GM19395 (cell line): ENCODE measurements at regions not wholly inside any gene's neighbourhood (a gene's known extent, or its start where the extent isn't known, plus 50 kb on each side); places are given as distances from the start of the nearest gene placed in this dataset.
"Not testable (repeated sequence)": the region's sequence is repeated elsewhere in the genome, so short reads cannot be mapped to it uniquely, and the experiment has no call there.

Source experiments
- ATAC-seq: cut with Tn5 transposase; IDR thresholded peaks from one replicate; pipeline ENCODE4 v1.9.1; 2021; ENCODE audit warnings: mild to moderate bottlenecking, moderate library complexity; ENCODE audit not compliant: unreplicated experiment

DNA sequence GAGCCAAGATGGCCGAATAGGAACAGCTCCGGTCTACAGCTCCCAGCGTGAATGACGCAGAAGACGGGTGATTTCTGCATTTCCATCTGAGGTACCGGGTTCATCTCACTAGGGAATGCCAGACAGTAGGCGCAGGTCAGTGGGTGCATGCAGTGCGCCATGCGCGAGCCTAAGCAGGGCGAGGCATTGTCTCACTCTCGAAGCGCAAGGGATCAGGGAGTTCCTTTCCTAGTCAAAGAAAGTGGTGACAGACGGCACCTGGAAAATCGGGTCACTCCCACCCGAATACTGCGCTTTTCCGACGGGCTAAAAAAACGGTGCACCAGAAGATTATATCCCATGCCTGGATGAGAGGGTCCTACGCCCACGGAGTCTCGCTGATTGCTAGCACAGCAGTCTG is 600.1 kb downstream of the PRR16 start:
- ATAC-seq: not testable (repeated sequence)

DNA sequence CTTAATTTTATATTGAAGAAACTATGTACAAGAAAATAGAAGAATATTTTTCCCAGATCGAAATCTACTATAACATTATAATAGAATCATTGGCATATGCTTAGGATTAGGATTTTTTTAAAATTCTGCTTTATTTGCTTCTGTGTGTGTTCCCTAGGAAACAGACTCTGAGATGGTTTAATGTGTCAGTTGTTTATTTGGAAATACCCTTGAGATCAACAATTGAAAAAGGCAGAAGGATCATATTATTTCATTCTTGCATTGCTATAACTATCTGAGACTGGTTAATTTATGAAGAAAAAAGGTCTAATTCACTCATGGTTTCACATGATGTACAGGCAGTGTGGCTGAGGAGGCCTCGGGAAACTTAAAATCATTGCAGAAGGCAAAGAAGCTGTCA is 622.6 kb downstream of the PRR16 start:
- no peak for ATAC-seq

DNA sequence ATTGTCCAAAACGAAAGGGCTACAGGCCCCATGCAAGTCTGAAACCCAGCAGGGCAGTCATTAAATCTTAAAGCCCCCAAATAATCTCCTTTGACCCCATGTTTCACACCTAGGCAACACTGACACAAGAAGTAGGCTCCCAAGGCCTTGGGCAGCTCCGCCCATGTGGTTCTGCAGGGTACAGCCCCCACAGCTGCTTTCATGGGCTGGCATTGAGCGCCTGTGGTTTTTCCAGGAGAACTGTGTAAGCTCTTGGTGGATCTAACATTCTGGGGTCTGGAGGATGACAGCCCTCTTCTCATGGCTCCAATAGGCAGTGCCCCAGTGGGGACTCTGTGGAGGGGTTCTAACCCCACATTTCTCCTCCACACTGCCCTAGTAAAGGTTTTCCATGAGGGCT is 623.5 kb downstream of the PRR16 start:
- no peak for ATAC-seq

DNA sequence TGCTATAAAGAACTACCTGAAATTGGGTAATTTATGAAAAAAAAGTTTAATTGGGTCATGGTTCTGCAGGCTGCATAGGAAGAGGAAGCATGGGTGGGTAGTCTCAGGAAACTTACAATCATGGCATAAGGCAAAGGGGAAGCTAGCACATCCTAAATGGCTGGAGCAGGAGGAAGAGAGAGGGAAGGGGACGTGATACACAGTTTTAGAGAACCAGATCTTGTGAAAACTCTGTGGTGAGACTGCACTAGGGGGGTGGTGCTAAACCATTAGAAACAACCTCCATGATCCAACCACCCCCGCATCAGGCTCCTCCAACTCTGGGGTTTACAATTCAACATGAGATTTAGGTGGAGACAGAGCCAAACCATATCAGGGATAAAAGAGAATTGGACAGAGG is 624.2 kb downstream of the PRR16 start:
- ATAC-seq: no peak

DNA sequence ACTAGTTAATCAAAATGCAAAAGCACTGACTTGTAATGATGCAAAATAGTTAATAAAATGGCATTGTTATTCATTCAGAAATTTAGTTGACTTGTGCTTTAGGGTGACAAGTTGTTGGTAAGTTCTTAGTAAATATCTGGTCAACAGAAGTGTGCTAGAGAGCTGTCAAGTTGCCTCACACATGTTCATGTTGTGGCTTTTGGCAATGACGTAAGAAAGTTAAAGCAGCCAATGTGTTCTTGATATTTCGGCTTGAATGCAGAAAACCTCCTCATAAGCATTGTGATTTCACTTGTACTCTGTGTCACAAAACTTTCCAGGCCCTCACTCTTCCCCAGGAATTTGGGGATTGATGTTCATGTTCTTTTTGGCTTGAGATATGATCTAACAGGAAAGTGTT is 626.7 kb downstream of the PRR16 start:
- no peak for ATAC-seq

DNA sequence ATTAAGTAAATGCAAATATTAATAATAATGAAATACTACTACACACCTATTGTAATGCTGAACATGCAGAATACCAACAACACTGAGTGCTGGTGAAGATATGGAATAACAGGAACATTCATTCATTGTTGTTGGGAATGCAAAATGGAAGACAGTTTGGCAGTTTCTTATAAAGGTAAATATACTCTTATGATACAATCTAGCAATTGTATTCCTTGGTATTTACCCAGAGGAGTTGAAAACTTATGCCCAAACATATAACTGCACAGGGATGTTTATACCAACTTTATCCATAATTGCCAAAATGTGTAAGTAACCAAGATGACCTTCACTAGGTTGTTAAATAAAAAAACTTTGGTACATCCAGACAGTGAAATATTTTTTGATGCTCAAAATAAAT is 636.8 kb downstream of the PRR16 start:
- no peak for ATAC-seq

DNA sequence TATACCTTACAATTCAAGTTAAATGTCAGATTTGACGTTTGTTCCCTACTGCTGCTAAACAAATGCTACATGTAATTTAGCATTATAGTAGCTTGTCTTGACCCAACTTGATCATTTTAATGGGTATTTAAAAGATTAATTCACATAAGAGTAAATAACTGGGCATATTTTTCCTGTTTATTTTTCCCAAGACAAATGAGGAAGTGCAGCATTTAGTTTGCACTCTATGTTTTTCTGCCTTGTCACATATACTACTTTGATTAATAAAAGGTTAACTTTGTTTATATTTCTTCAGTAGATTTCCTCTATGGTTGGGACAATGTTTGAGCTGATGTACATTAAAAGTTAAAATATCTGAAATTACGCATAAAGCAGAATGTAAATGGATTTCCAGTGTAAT is 641.8 kb downstream of the PRR16 start:
- no peak for ATAC-seq

DNA sequence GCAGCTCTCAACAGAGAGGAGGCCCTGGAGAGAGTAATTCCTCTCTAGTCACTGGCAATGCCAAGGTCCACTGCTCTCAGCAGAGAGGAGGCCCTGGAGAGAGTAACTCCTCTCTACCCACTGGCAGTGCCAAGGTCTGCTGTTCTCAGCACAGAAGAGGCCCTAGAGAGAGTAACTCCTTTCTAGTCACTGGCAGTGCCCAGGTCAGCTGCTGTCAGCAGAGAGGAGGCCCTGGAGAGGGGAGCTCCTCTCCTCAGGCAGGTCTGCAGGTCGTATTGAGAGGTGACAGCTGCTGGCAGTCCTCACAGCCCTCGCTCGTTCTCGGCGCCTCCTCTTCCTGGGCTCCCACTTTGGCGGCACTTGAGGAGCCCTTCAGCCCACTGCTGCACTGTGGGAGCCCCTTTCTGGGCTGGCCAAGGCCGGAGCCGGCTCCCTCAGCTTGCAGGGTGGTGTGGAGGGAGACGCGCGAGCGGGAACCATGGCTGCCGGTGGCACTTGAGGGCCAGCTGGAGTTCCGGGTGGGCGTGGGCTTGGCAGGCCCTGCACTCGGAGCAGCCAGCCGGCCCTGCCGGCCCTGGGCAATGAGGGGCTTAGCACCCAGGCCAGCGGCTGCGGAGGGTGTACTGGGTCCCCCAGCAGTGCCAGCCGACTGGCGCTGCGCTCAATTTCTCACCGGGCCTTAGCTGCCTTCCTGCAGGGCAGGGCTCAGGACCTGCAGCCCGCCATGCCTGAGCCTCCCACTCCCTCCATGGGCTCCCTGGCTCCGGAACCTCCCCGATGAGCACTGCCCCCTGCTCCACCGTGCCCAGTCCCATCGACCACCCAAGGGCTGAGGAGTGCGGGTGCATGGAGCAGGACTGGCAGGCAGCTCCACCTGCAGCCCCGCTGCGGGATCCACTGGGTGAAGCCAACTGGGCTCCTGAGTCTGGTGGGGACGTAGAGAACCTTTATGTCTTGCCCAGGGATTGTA is 642.9 kb downstream of the PRR16 start:
- not testable (repeated sequence) for ATAC-seq

DNA sequence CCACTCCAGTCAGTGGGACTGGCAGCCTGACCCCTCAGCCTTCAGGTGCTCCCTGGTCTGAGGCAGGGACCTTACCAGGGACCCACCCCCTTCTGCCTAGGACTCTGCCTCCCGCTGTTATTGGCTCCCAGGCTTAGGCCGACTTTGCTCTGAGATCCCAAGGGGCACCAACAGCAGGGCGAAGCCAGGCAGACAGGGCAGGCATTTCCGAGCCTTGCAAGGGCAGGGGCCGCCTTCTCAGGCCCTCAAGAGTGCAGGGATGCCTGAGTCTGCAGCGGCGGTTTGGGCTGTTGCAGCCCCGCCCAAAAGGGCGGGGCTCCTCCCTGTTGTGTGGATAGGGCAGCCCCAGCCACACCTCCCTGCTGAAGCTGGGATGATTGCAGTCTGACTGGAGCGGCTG is 644.6 kb downstream of the PRR16 start:
- no peak for ATAC-seq

DNA sequence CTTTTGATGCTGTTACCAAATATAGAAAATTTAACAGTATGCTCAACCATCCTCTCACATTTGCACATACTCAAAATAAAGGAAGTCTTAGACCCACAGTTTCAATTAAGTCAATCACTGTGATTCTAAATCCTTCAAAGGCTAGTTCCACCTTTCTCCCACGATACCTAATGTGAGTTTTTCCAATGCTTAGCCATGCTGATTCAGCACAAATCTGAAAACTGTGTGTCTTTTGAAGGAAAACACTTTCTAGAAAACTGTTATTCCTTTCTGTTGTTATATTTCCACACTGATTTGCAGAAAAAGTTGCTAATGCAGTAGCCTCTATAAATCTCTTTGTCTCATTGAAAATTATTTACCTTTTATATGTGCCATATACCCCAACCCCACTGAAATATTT is 645.7 kb downstream of the PRR16 start:
- no peak for ATAC-seq

DNA sequence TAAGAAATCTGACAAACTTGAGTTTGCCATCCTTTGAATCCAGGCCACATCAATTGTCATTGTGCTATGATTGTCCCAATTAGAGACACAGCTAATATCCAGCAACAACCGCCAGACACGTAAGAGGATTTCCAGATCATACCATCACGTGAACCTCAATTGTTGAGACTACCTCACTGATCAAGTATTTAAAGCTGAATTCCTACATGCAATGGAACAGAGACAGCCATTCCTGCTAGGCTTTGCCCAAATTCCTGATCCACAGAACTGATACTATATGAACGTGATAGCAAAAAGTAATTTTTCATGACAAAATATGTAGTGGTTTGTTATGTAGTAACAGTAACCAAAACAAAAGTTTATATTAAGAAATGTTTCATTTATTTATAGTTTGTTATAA is 657.7 kb downstream of the PRR16 start:
- ATAC-seq: no peak

DNA sequence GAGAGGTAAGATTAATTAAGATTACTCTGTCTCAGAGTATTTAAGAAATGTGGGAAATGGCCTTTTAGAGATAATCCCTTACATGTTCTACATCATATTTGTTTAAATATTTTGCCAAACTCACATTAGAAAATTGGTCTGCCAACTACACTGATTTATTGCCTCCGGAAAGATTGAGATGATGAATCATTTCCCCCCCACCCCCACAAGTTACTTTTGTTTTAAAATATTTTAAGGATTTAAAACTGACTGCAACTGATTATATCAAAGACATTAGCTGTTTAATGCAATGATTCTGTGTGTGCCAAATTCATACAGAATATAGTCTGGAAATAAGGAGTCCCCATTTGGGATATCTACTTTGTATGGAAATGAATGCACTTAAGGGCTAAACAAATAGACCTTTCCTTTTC is 674.4 kb downstream of the PRR16 start:
- ATAC-seq: no peak

DNA sequence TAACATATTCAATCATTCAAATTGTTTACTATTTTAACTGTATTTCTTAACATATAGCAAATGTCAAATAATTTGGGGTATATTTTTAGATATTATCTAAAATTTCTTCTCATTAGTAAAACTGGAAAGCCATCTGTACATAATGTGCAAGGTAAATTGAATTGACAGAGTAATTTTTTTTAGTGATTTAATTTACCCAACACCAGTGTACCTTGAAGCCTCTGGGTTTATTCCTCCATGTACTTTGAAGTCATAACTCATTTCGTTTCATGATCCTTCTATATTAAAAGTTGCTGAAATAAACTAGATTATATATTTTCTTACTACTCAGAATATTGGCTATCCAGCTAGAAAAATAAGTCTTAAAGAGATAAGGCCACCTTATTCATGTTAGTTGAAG is 674.9 kb downstream of the PRR16 start:
- no peak for ATAC-seq

DNA sequence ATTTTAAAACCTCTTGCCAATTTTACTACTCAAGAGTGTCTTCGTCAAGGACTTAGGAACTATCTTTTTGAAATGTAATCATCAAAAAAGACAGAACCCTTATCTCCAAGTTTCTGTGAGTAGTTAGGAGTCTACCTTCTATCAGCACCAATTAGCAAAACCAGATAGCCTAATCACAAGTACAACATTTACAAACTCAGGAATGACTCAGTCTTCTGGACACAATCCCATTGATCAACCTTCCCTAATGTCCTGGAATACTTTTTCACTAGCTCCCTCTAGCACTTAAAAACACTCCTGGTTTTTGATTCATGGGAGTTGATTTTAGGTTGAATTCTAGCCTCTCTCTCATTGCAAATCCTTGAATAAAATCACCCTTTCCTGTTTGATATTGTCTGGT is 680.7 kb downstream of the PRR16 start:
- no peak for ATAC-seq

DNA sequence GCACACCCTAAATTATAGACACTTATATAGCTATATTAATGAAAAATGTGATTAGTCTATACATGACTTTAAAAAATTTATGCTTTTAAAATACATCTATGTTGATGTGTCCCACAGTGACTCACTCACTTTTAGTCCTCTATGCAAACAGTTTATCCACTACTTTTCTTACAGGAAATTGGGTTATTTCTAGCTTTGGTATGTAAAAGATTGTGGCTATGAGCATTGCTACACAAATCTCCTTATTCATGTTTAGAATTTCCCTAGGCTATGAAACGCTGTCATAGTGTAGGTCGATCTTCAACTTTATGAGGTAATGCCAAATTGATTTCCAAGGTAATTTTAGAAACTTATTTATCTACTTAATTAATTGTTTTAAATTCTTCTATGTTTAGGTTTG is 687.4 kb downstream of the PRR16 start:
- ATAC-seq: no peak

DNA sequence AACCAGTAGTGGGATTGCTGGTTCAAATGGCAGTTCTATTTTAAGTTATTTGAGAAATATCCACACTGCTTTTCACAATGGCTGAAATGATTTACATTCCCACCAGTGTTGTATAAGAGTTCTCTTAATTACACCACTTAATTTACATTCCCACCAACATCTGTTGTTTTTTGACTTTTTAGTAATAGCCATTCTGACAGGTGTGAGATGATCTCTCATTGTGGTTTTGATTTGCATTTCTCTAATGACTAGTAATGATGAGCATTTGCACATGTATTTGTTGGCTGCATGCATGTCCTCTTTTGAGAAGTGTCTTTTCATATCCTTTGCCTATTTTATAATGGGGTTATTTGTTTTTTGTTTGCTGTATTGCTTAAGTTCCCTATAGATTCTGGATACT is 688.3 kb downstream of the PRR16 start:
- no peak for ATAC-seq

DNA sequence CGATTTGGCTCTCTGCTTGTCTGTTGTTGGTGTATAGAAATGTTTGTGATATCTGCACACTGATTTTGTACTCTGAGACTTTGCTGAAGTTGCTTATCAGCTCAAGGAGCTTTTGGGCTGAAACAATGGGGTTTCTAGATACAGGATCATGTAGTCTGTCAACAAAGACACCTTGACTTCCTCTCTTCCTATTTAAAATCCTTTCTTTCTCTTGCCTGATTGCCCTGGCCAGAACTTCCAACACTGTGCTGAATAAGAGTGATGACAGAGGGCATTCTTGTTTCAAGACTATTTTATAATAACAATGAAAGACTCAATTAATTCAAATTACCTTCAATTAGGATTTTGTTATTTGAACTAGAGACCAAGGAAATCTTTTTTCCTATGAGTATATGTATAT is 692.5 kb downstream of the PRR16 start:
- ATAC-seq: no peak

DNA sequence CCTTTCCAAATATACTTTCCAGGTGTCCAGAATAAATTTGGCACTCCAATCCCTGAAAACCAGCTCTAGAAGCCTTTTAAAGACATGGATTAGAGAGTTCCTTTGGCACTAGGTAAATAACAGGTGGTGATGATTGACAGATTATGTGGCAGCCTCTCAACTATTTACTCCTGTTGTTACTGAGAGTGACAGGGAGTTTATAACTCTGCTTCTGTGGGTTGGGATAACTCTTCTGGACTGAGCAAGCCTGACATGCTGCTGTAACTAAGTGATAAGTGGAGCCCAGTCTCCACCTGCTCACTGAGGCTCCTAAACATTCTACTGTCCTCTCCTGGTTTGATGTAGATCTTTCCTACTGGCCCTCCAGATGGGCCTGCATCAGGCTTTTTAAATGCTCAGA is 693.2 kb upstream of the FTMT start:
- ATAC-seq: no peak

DNA sequence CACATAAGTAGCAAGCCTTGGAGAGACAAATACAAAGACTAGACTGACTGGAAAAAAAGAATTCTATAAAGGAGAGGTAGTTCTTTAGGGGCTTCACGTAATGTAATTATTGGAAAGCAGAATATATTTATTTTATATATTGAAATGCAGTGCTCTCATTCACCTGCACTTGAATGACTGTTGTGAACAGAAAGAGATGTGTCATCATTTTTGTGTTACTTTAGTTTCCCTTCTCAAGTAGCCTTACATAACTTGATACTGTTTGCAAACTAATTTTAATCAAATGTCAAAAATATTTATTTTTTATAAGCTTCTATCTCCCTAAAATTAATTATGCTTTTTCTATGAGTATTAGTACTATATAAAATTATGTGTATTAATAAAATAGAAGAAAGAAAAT is 691.1 kb upstream of the FTMT start:
- no peak for ATAC-seq

DNA sequence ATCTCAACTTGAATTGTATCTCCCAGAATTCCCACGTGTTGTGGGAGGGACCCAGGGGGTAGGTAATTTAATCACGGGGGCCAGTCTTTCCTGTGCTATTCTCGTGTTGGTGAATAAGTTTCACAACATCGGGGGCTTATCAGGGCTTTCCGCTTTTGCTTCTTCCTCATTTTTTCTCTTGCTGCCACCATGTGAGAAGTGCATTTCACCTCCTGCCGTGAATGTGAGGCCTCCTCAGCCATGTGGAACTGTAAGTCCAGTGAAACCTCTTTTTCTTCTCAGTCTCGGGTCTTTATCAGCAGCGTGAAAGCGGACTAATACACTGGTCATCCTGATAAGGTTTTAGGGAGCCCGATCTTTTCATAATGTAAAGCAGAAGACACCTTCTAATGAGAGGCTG is 687.0 kb upstream of the FTMT start:
- no peak for ATAC-seq

DNA sequence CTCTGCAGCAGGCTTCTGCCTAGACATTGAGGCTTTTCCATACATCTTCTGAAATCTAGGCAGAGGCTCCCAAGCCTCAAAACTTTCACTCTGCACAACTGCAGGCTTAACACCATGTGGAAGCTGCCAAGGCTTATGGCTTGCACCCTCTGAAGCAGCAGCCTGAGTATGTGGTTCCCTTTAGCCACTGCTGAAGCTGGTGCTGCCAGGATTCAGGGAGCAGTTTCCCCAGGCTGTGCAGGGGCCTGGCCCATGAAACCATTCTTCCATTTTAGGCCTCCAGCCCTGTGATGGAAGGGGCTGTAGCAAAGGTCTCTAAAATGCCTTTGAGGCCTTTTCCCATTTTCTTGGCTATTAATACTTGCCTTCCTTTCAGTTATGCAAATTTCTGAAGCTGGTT is 680.3 kb upstream of the FTMT start:
- ATAC-seq: no peak

DNA sequence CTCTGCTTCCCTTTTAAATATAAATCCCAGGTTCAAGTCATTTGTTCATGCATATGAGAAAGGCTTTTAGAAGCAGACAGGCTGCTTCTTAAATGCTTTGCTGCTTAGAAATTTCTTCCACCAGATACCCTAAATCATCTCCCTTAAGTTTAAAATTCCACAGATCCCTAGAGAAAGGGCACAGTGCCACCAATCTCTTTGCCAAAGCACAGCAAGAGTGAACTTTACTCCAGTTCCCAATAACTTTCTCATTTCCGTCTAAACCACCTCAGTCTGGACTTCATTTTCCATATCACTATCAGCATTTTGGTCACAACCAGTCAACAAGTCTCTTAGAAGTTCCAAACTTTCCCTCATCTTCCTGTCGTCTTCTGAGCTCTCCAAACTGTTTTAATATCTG is 679.8 kb upstream of the FTMT start:
- ATAC-seq: no peak

DNA sequence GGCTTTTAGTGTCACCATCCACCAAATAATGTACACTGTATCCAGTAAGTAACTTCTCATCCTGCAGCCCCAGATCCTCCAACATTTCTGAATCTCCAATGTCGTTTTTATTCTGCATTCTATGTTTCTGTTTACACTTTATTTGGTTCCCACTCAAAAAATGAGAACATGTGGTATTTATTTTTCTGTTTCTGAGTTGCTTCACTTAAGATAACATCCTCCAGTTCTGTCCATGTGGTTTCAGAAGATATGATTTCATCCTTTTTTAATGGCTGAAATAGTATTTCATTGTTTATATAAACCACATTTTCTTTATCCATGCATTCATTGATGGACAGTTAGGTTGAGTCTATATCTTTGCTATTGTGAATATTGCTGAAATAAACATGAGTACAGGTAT is 677.3 kb upstream of the FTMT start:
- no peak for ATAC-seq
